ENCODE measurements at regions not wholly inside any gene's neighbourhood (a gene's known extent, or its start where the extent isn't known, plus 50 kb on each side); places are given as distances from the start of the nearest gene placed in this dataset.

DNA sequence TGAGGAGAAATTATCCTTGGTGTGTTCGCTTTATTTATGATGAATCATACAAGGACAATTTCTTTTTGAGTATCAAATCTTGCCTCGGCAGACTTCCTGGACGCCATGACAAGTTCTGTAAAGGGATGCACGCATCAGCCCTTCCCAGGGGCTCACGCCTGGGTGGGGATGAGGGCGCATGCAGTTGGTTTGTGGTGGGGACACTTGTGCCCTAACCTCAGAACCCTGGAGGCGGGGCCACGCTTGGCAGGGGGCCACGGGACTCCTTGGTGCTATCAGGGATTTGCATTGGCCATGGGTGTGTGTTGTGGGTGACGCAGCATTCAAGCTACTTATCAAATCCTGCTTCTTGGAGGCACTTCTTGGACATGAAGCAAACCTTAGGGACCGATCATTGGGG lies 143.8 kb upstream of the RTL1 start:
- TF ChIP-seq, protein P1, sequence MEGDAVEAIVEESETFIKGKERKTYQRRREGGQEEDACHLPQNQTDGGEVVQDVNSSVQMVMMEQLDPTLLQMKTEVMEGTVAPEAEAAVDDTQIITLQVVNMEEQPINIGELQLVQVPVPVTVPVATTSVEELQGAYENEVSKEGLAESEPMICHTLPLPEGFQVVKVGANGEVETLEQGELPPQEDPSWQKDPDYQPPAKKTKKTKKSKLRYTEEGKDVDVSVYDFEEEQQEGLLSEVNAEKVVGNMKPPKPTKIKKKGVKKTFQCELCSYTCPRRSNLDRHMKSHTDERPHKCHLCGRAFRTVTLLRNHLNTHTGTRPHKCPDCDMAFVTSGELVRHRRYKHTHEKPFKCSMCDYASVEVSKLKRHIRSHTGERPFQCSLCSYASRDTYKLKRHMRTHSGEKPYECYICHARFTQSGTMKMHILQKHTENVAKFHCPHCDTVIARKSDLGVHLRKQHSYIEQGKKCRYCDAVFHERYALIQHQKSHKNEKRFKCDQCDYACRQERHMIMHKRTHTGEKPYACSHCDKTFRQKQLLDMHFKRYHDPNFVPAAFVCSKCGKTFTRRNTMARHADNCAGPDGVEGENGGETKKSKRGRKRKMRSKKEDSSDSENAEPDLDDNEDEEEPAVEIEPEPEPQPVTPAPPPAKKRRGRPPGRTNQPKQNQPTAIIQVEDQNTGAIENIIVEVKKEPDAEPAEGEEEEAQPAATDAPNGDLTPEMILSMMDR (IDR thresholded peaks at IDR 0.05; ENCODE audit: extremely low read depth in 1 of 2, insufficient read depth in 1 of 2, low read depth in 1 of 2, low read length in 2 of 2) = no peak
- TF ChIP-seq POLR2AphosphoS5 (IDR thresholded peaks at IDR 0.05; ENCODE audit: insufficient read depth, low read depth, low read length) (no peak), JUN (IDR thresholded peaks at IDR 0.05; ENCODE audit: borderline replicate concordance, insufficient read depth, insufficient read length, low read depth) (no peak)

Measured in endothelial cell of umbilical vein (primary cell).